Renal cortical epithelial cell (primary cell): ENCODE measurements at regions not wholly inside any gene's neighbourhood (a gene's known extent, or its start where the extent isn't known, plus 50 kb on each side); places are given as distances from the start of the nearest gene placed in this dataset.
"Not testable (repeated sequence)": the region's sequence is repeated elsewhere in the genome, so short reads cannot be mapped to it uniquely, and the experiment has no call there.

Source experiments
- DNase-seq: peaks from one replicate; pipeline ENCODE4 v3.0.0-alpha.2; 2011; ENCODE audit warnings: low read depth

DNA sequence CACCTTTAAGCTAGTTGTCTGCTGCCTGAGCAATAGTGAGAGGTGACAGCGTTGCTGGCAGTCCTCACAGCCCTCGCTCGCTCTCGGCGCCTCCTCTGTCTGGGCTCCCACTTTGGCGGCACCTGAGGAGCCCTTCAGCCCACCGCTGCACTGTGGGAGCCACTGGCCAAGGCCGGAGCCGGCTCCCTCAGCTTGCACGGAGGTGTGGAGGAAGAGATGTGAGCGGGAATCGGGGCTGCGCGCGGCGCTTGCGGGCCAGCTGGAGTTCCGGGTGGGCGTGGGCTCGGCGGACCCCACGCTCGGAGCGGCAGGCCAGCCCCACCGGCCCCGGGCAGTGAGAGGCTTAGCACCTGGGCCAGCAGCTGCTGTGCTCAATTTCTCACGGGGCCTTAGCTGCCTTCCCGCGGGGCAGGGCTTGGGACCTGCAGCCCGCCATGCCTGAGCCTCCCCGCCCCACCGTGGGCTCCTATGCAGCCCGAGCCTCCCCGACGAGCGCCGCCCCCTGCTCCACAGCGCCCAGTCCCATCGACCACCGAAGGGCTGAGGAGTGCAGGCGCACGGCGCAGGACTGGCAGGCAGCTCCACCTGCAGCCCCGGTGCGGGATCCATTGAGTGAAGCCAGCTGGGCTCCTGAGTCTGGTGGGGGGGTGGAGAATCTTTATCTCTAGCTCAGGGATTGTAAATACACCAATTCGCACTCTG, 1424.5 kb downstream of the EFNA5 start:
- DNase-seq = not testable (repeated sequence)

- DNase-seq = peak; percentile 17
These were observed 1429.3 kb downstream of the EFNA5 start for GRCh38 chr5:106241409-106241808.

GRCh38 chr5:106205916-106206571, 1464.7 kb downstream of the EFNA5 start:
- no peak for DNase-seq

DNA sequence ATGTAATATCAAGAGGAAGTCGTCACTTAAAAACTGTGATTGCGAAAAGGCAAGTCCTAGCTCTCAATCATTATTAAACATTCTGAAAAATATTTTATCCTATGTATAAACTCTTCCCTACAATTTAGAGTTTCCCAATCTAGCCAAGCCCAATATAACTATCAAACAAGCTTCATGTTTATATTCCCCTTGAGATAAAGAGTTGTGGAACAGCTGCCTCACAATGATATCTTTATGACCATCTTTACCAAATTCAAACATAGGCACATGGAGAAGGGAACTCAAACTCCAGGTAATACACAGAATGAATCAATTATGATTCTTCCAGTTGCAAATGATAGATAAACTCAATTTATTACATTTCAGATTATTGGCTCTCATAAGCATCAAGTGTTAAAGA, 1468.7 kb downstream of the EFNA5 start:
- DNase-seq = no peak

DNA sequence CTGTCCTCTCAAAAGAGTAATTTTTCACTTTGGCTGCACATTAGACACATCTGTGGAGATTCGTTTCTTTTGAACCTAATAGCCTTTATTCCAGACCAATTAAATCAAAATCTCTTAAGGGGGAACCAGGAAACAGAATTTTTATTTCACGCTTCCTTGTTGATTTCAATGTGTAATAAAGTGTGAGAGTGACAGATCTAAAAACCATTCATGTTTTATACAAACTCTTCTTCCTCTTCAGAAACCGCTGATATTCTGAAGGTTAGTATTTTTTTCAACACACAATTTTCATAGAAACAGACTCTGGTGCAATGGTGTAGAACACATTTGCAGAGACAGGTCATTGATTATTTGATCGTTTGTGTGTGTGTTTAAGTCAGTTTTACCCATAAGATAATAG, 1469.8 kb downstream of the EFNA5 start:
- DNase-seq = no peak

DNA sequence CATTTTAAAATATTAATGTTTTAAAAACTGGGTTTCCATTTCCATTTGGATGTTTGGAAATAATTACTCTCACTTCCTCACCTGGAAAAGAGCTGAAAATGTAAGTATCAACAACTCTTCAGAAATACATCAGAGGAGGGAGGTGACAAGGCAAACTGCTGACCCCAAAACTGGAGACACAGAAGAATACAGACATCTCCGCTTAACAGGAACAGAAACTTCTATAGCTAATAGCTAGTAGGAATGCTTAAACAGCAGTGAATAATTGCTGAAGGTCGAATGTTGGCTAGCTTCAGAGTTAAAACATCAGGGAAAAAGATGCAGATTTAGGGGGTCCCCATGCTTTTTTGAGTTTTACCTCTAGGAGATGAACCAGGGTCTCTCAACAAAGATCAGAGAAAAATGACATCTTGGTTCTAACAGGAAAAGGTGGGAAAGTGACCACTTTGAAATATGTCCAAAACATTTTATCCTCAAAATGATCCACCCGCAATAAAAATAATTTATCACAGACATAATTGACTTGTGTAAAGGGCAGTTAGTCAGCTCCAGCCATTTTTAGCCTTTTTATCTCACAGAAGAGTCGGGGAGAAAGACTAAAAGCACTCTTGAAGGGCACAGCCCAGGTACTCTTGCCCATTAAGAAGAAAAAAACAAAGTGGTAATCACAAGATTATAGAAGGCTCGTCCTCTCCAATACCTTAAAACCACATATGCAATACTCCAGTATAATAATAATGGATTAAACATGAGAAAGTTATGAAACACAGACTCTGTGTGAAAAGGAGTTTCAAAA, 1474.9 kb downstream of the EFNA5 start:
- DNase-seq = no peak

- no peak for DNase-seq
These were observed 1481.5 kb downstream of the EFNA5 start for GRCh38 chr5:106189121-106189809.

- no peak for DNase-seq
These were observed 1485.1 kb downstream of the EFNA5 start for GRCh38 chr5:106185661-106186081.

- DNase-seq = peak; percentile 37
These were observed 1495.8 kb downstream of the EFNA5 start for GRCh38 chr5:106174903-106175302.

- DNase-seq = peak; percentile 0
These were observed 1497.8 kb downstream of the EFNA5 start for GRCh38 chr5:106172681-106173532.

- DNase-seq = peak; percentile 30
These were observed 1499.0 kb downstream of the EFNA5 start for GRCh38 chr5:106171708-106172107.

- peak; percentile 36 for DNase-seq
These were observed 1499.6 kb downstream of the EFNA5 start for GRCh38 chr5:106171132-106171531.

GRCh38 chr5:106167766-106168165, 1503.0 kb downstream of the EFNA5 start:
- DNase-seq = no peak

DNA sequence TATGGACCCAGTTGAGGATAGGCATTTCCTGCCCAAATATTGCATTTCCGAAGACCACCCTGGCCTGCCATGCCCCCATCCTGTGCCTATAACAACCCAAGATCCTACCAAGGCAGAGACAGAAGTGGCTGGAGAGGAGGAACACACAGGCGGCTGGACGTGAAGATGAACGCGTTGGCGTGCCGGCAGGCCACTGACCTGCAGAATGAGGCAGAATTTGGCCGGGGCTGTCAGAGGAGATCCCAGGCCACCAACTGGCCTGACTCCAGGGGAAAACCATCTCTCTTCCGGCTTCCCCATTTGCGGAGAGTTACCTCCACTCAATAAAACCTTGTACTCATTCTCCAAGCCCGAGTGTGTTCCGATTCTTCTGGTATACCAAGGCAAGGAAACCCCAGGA, 1507.5 kb downstream of the EFNA5 start:
- DNase-seq = no peak

GRCh38 chr5:106159616-106160015, 1511.1 kb downstream of the EFNA5 start:
- DNase-seq = no peak

- no peak for DNase-seq
These were observed 1516.4 kb downstream of the EFNA5 start for GRCh38 chr5:106154280-106154716.

DNA sequence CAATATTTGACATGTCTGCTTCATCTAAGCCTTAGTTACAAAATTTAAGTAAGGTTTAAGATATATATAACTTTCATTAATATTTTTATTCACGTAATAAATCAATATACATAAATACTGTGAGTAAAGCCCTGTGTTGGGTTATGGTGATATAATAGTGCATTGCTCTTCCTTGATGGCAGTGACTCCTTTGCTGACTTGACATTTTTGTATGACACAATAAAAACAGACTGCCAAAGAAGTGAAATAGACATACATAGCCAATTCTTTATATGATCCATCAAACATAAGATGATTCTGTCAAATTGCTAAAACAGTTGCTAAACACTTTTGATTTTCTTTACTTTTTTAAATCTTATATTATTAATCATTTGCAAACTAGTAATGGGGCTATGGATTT, 1518.2 kb downstream of the EFNA5 start:
- no peak for DNase-seq

DNA sequence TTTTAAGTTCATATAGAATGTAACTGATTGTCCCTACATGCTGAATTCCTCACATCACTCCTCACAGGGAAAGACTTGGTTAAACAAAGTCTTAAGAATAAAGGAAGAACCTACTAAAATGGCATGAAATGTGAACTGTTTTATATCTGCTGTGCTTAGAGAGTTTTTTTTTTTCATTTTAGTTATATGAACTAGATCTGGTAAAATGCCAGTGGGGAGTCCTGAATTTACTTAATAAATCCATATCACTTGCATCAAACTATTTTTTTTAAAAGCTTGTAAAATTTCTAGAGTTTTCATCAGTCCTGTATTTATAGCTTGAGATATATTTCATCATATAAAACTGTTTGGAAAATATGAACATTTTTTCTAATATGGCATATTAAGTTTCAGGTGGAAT, 1528.6 kb downstream of the EFNA5 start:
- DNase-seq = no peak

DNA sequence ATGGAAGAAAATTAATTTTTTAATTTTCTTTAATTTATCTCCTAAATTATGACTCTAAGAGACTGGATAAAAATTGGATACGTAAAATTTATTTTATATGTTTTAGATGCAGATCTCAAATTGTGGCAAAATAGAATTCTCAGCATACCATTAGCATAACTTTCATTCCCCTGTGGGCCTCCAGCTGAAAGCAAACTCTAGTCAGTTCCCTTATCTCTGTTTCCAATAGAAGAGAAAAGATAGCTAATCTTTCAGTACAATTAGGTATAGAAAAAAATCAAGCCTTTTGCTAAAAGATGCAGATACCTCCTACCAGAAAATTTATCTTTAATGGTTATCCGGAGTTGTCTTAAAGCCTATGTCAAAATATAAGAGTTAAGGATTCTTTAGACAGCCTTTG, 1530.6 kb downstream of the EFNA5 start:
- no peak for DNase-seq

- DNase-seq = no peak
These were observed 1534.7 kb downstream of the EFNA5 start for GRCh38 chr5:106136061-106136460.

- no peak for DNase-seq
These were observed 1535.3 kb downstream of the EFNA5 start for GRCh38 chr5:106135473-106135872.
